ENCODE measurements at regions not wholly inside any gene's neighbourhood (a gene's known extent, or its start where the extent isn't known, plus 50 kb on each side); places are given as distances from the start of the nearest gene placed in this dataset.

- no peak for DNase-seq (ENCODE audit: low read depth in 2 of 2)
Measured at GRCh38 chr1:228867951-228868730, 132.9 kb downstream of the RHOU start.

- DNase-seq (ENCODE audit: low read depth in 2 of 2), result no peak
Measured at GRCh38 chr1:228868731-228869024, 133.4 kb downstream of the RHOU start.

GRCh38 chr1:228869312-228869824 lies 134.1 kb downstream of the RHOU start:
- no peak for DNase-seq (ENCODE audit: low read depth in 2 of 2)

- DNase-seq (ENCODE audit: low read depth in 2 of 2), result no peak
Measured at GRCh38 chr1:228870041-228870713, 134.9 kb downstream of the RHOU start.

GRCh38 chr1:228871314-228872061 lies 136.2 kb downstream of the RHOU start:
- DNase-seq (ENCODE audit: low read depth in 2 of 2), result no peak

GRCh38 chr1:228872080-228872479 lies 136.8 kb downstream of the RHOU start:
- DNase-seq (ENCODE audit: low read depth in 2 of 2), result no peak

GRCh38 chr1:228873709-228874108 lies 138.4 kb downstream of the RHOU start:
- no peak for DNase-seq (ENCODE audit: low read depth in 2 of 2)

- DNase-seq (ENCODE audit: low read depth in 2 of 2), result no peak
Measured at GRCh38 chr1:228875741-228876140, 140.5 kb downstream of the RHOU start.

GRCh38 chr1:228876187-228876586 lies 140.9 kb downstream of the RHOU start:
- no peak for DNase-seq (ENCODE audit: low read depth in 2 of 2)

GRCh38 chr1:228879164-228879563 lies 143.9 kb downstream of the RHOU start:
- no peak for DNase-seq (ENCODE audit: low read depth in 2 of 2)

- no peak for DNase-seq (ENCODE audit: low read depth in 2 of 2)
Measured at GRCh38 chr1:228882041-228882770, 146.9 kb downstream of the RHOU start.

- DNase-seq (ENCODE audit: low read depth in 2 of 2), result no peak
Measured at GRCh38 chr1:228882771-228883450, 147.6 kb downstream of the RHOU start.

- DNase-seq (ENCODE audit: low read depth in 2 of 2), result no peak
Measured at GRCh38 chr1:228883535-228883934, 148.3 kb downstream of the RHOU start.

- DNase-seq (ENCODE audit: low read depth in 2 of 2), result no peak
Measured at GRCh38 chr1:228884196-228884595, 148.9 kb downstream of the RHOU start.

- no peak for DNase-seq (ENCODE audit: low read depth in 2 of 2)
Measured at GRCh38 chr1:228884615-228885566, 149.6 kb downstream of the RHOU start.

- no peak for DNase-seq (ENCODE audit: low read depth in 2 of 2)
Measured at GRCh38 chr1:228885845-228886244, 150.6 kb downstream of the RHOU start.

- DNase-seq (ENCODE audit: low read depth in 2 of 2), result no peak
Measured at GRCh38 chr1:228887101-228887500, 151.8 kb downstream of the RHOU start.

- no peak for DNase-seq (ENCODE audit: low read depth in 2 of 2)
Measured at GRCh38 chr1:228887960-228888359, 152.7 kb downstream of the RHOU start.

GRCh38 chr1:228889289-228889688 lies 154.0 kb downstream of the RHOU start:
- DNase-seq (ENCODE audit: low read depth in 2 of 2), result no peak

Data from fibroblast of skin of left biceps (primary cell).